ENCODE measurements at regions not wholly inside any gene's neighbourhood (a gene's known extent, or its start where the extent isn't known, plus 50 kb on each side); places are given as distances from the start of the nearest gene placed in this dataset.
A peak's percentile ranks its signal among the peaks of the same experiment; 100 is the strongest.

DNA sequence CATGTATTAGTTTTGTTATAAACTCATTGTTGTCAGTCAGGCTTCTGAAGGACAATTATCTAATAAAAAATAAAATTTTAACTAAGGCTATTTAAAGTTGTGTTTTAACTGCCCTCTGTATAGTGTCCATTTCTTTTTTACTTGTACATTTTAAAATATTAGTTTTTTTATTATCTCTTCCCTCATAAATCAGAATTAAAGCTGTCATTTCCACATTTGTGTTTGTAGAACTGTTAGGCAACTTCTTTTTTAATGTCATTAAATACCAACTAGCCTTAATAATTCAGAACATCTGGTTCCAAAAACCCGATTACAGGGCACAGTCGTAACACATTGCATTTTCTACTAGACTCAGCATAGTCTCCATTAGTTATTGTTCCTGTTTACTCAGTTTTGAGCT lies 1749.0 kb upstream of the CELF4 start:
- dilution Hi-C loops (cut with MboI; ENCODE audit: extremely low pct_ligation_motif_present, low sequenced_read_pairs): no loop called here
- H4K20me1 ChIP-seq (replicated peaks; ENCODE audit: control insufficient read depth, extremely low read depth, insufficient read depth, low read length): no peaks in the 10 kb centered on the region
- H2AFZ ChIP-seq (ENCODE audit: low read depth, low read length): no peak overlapping the region
- no peak overlapping the region for H3K4me3 ChIP-seq (replicated peaks in 1 of 3; ENCODE audit: insufficient read depth in 1 of 3, low read depth in 1 of 3, low read length in 3 of 3)
- no peak overlapping the region for H3K4me2 ChIP-seq (ENCODE audit: insufficient read depth, low read length)
- intact Hi-C loops (cut with micrococcal nuclease): no loop called here
- no TSS peak for BruUV-seq (replicated peaks)
- no peaks in the 10 kb centered on the region for H3K4me1 ChIP-seq (ENCODE audit: control insufficient read depth, extremely low read depth, insufficient read depth, low read length)
- no peak overlapping the region for H3K9ac ChIP-seq (replicated peaks; ENCODE audit: extremely low read depth, insufficient read depth, low read length)
- H3K9me1 ChIP-seq (replicated peaks; ENCODE audit: control insufficient read depth, extremely low read depth, insufficient read depth, low read length): no peaks in the 10 kb centered on the region
- POLR2A ChIA-PET: no interaction called here
- no peaks in the 10 kb centered on the region for H3K36me3 ChIP-seq (ENCODE audit: control insufficient read depth in 2 of 2, extremely low read depth in 1 of 2, insufficient read depth in 2 of 2, low read length in 2 of 2)
- no peaks in the 10 kb centered on the region for H3K27me3 ChIP-seq (ENCODE audit: control insufficient read depth in 2 of 2, insufficient read depth in 2 of 2, low read length in 2 of 2)
- no peaks in the 10 kb centered on the region for H3K79me2 ChIP-seq (ENCODE audit: control insufficient read depth, insufficient read depth, low read length)
- CTCF ChIA-PET: interaction anchor here (1.1 to 1.2 kb wide), 2 partner anchors 11 to 92 kb away, joined by 3 to 4 read pairs; no protein-coding TSS in a partner anchor
- no peak for TF ChIP-seq JUN (IDR thresholded peaks at IDR 0.05; ENCODE audit: borderline replicate concordance, insufficient read depth, insufficient read length, low read depth)
- TF ChIP-seq POLR2AphosphoS5 (IDR thresholded peaks at IDR 0.05; ENCODE audit: insufficient read depth, low read depth, low read length): no peak
- TF ChIP-seq, protein P1, sequence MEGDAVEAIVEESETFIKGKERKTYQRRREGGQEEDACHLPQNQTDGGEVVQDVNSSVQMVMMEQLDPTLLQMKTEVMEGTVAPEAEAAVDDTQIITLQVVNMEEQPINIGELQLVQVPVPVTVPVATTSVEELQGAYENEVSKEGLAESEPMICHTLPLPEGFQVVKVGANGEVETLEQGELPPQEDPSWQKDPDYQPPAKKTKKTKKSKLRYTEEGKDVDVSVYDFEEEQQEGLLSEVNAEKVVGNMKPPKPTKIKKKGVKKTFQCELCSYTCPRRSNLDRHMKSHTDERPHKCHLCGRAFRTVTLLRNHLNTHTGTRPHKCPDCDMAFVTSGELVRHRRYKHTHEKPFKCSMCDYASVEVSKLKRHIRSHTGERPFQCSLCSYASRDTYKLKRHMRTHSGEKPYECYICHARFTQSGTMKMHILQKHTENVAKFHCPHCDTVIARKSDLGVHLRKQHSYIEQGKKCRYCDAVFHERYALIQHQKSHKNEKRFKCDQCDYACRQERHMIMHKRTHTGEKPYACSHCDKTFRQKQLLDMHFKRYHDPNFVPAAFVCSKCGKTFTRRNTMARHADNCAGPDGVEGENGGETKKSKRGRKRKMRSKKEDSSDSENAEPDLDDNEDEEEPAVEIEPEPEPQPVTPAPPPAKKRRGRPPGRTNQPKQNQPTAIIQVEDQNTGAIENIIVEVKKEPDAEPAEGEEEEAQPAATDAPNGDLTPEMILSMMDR (IDR thresholded peaks at IDR 0.05; ENCODE audit: extremely low read depth in 1 of 2, insufficient read depth in 1 of 2, low read depth in 1 of 2, low read length in 2 of 2): no peak
- TF ChIP-seq MYC (IDR thresholded peaks at IDR 0.05; ENCODE audit: low read depth, low read length): no peak
- no peak for TF ChIP-seq EZH2 (IDR thresholded peaks at IDR 0.05; ENCODE audit: borderline replicate concordance, low read depth, low read length, severe bottlenecking)
- TF ChIP-seq FOS (IDR thresholded peaks at IDR 0.05; ENCODE audit: borderline replicate concordance, insufficient read depth, low read length): no peak
- FAIRE-seq (no peak), DNase-seq (ENCODE audit: low read depth, low spot score) (no peak)
- H3K9me3 ChIP-seq (replicated peaks; ENCODE audit: control insufficient read depth, insufficient read depth, low read length): no peaks in the 10 kb centered on the region
- no peak overlapping the region for H3K27ac ChIP-seq (ENCODE audit: insufficient read depth, low read depth, low read length)

DNA sequence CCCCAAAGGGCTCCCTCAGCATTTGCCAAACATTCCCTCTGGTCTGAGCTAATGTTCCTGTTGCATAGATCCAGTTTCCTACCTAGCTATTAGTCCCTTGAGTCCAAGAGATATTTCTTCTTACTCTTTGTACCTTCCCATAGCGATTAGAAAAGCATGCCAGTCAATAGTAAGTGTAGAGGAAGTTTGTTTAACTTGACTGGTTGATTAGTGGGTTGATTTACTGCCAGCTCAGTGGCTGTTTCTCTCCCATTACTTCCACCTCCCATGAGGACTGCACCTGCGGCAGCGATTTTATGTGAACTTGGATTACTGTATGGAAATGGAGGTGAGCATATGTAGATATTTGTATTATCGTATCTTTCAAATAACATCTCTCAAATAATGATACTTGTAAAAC lies 1748.4 kb upstream of the CELF4 start:
- no TSS peak for BruUV-seq (replicated peaks)
- Histone ChIP-seq H3K27me3 (ENCODE audit: control insufficient read depth in 2 of 2, insufficient read depth in 2 of 2, low read length in 2 of 2) (no peaks in the 10 kb centered on the region), H3K4me2 (ENCODE audit: insufficient read depth, low read length) (no peak overlapping the region), H3K27ac (ENCODE audit: insufficient read depth, low read depth, low read length) (no peak overlapping the region), H2AFZ (ENCODE audit: low read depth, low read length) (no peak overlapping the region), H3K4me1 (ENCODE audit: control insufficient read depth, extremely low read depth, insufficient read depth, low read length) (no peaks in the 10 kb centered on the region), H4K20me1 (replicated peaks; ENCODE audit: control insufficient read depth, extremely low read depth, insufficient read depth, low read length) (no peaks in the 10 kb centered on the region), H3K9ac (replicated peaks; ENCODE audit: extremely low read depth, insufficient read depth, low read length) (no peak overlapping the region), H3K4me3 (replicated peaks in 1 of 3; ENCODE audit: insufficient read depth in 1 of 3, low read depth in 1 of 3, low read length in 3 of 3) (no peak overlapping the region), H3K36me3 (ENCODE audit: control insufficient read depth in 2 of 2, extremely low read depth in 1 of 2, insufficient read depth in 2 of 2, low read length in 2 of 2) (no peaks in the 10 kb centered on the region), H3K9me3 (replicated peaks; ENCODE audit: control insufficient read depth, insufficient read depth, low read length) (no peaks in the 10 kb centered on the region), H3K9me1 (replicated peaks; ENCODE audit: control insufficient read depth, extremely low read depth, insufficient read depth, low read length) (no peaks in the 10 kb centered on the region), H3K79me2 (ENCODE audit: control insufficient read depth, insufficient read depth, low read length) (no peaks in the 10 kb centered on the region)
- DNase-seq (ENCODE audit: low read depth, low spot score) (peak; percentile 10), FAIRE-seq (no peak)
- intact Hi-C loops (cut with micrococcal nuclease): no loop called here
- ChIA-PET CTCF (interaction anchor here (1.0 kb wide), 1 partner anchor 8 kb away, joined by 3 read pairs; no protein-coding TSS in a partner anchor), POLR2A (no interaction called here)
- no peak for TF ChIP-seq POLR2AphosphoS5 (IDR thresholded peaks at IDR 0.05; ENCODE audit: insufficient read depth, low read depth, low read length)
- TF ChIP-seq EZH2 (IDR thresholded peaks at IDR 0.05; ENCODE audit: borderline replicate concordance, low read depth, low read length, severe bottlenecking): no peak
- no peak for TF ChIP-seq GATA2 (IDR thresholded peaks at IDR 0.05; ENCODE audit: insufficient read depth, insufficient read length, low read depth, low read length)
- TF ChIP-seq, protein P2, sequence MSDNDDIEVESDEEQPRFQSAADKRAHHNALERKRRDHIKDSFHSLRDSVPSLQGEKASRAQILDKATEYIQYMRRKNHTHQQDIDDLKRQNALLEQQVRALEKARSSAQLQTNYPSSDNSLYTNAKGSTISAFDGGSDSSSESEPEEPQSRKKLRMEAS (IDR thresholded peaks at IDR 0.05; ENCODE audit: insufficient read depth, insufficient read length): no peak
- TF ChIP-seq JUN (IDR thresholded peaks at IDR 0.05; ENCODE audit: borderline replicate concordance, insufficient read depth, insufficient read length, low read depth): no peak
- TF ChIP-seq FOS (IDR thresholded peaks at IDR 0.05; ENCODE audit: borderline replicate concordance, insufficient read depth, low read length): no peak
- TF ChIP-seq, protein P1 (IDR thresholded peaks at IDR 0.05; ENCODE audit: extremely low read depth in 1 of 2, insufficient read depth in 1 of 2, low read depth in 1 of 2, low read length in 2 of 2): no peak
- no peak for TF ChIP-seq MYC (IDR thresholded peaks at IDR 0.05; ENCODE audit: low read depth, low read length)
- no peak for TF ChIP-seq POLR2A (IDR thresholded peaks at IDR 0.05; ENCODE audit: low read depth, low read length)
- dilution Hi-C loops (cut with MboI; ENCODE audit: extremely low pct_ligation_motif_present, low sequenced_read_pairs): no loop called here

All from endothelial cell of umbilical vein (primary cell).